ENCODE measurements at regions not wholly inside any gene's neighbourhood (a gene's known extent, or its start where the extent isn't known, plus 50 kb on each side); places are given as distances from the start of the nearest gene placed in this dataset.
A peak's percentile ranks its signal among the peaks of the same experiment; 100 is the strongest.
"Not testable (repeated sequence)": the region's sequence is repeated elsewhere in the genome, so short reads cannot be mapped to it uniquely, and the experiment has no call there.

DNA sequence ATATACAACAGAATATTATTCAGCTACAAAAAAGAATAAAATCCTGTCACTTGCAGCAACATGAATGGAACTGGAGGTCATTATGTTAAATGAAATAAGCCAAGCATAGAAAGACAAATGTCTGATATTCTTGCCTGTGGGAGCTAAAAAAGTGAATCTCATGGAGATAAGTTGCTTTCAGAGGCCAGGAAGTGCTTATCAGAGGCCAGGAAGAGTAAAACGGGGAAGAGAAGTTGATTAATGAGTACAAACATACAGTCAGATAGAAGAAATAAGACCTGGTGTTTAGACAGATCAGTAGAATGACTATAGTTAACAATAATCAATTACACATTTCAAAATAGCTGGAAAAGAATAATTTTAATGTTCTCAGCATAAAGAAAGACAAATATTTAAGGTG, 54.4 kb upstream of the CPHXL start:
- DNase-seq (ENCODE audit: low read depth in 2 of 3, low spot score in 2 of 3) = no peak

DNA sequence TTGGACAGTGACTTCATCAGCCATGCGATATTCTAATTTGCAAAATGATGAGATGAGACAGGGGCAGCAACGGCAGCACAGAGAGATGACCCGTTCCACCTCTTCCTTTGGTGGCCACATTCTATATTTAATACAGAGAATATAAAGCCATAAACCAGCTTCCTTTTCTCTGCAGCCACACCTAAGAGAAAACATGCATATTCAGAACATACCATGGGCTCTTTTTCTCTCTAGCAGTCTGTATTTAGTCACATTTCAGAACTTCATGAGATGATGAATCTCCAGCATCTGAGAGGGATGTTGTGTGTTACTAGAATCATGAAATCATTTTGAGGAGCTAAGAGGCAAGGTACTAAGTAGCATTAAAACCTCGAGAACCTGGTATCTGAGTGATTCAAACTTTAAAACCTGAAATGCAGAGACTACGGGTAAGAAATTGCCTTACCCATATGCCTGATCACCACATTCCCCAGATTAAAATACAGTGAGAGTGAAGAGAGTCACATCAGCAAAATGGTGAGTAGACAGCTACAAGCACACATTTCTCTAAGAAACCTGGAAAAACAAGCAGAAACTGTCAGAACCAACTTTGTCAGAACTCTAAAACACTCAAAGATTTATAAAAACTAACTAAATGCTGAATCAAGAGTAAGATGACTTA, 55.5 kb upstream of the CPHXL start:
- DNase-seq (ENCODE audit: low read depth in 2 of 3, low spot score in 2 of 3) = no peak

DNA sequence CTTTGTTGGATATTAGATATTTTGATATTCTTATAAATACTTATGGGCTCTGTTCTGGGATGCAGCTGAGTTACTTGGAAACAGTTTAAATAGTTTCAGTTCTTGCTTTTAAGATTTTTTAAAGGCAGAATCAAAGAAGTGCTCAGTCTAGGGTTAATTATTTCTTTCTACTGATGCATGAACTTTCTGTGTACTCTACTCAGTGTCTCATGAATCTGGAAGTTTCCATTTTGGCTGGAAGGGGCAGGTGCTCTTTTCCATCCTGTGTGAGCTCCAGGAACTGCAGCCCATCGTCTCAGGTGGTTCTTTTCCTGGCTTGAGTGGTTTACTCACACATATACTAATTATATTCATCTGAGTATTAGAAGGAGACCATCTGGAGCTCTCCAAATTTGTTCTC, 61.1 kb upstream of the CPHXL start:
- no peak for DNase-seq (ENCODE audit: low read depth in 2 of 3, low spot score in 2 of 3)

DNA sequence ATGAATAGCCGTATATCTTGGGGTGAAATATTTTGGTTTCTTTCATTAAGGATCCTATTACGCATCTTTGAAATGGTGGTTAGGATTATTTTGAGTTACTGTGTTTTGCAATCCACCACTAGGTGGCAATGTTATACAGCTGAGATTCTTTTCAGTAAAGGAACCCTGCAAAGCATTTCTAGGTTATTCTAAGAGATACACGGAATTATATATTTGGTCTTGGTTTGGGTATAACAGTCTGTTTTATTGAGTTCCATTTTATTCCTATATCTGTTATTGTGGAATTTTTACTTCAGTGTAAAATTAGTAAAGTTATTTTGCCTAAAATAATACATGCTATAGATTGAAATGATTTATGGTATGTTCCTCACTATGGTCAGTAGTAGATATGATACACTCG, 62.9 kb upstream of the CPHXL start:
- DNase-seq (ENCODE audit: low read depth in 2 of 3, low spot score in 2 of 3) = peak; percentile 7 to 66 (median 25)

GRCh38 chr16:75792771-75793492, 66.6 kb upstream of the CPHXL start:
- no peak for DNase-seq (ENCODE audit: low read depth in 2 of 3, low spot score in 2 of 3)

- DNase-seq (ENCODE audit: low read depth in 2 of 3, low spot score in 2 of 3) = no peak
Measured at GRCh38 chr16:75793641-75794040, 67.4 kb upstream of the CPHXL start.

GRCh38 chr16:75794426-75794825, 68.1 kb upstream of the CPHXL start:
- DNase-seq (ENCODE audit: low read depth in 2 of 3, low spot score in 2 of 3) = no peak

- DNase-seq (ENCODE audit: low read depth in 2 of 3, low spot score in 2 of 3) = no peak
Measured at GRCh38 chr16:75798714-75799113, 72.4 kb upstream of the CPHXL start.

- DNase-seq (ENCODE audit: low read depth in 2 of 3, low spot score in 2 of 3) = no peak
Measured at GRCh38 chr16:75801307-75801706, 75.0 kb upstream of the CPHXL start.

GRCh38 chr16:75803753-75804152, 77.5 kb upstream of the CPHXL start:
- no peak for DNase-seq (ENCODE audit: low read depth in 2 of 3, low spot score in 2 of 3)

GRCh38 chr16:75804368-75804767, 78.1 kb upstream of the CPHXL start:
- DNase-seq (ENCODE audit: low read depth in 2 of 3, low spot score in 2 of 3) = no peak

DNA sequence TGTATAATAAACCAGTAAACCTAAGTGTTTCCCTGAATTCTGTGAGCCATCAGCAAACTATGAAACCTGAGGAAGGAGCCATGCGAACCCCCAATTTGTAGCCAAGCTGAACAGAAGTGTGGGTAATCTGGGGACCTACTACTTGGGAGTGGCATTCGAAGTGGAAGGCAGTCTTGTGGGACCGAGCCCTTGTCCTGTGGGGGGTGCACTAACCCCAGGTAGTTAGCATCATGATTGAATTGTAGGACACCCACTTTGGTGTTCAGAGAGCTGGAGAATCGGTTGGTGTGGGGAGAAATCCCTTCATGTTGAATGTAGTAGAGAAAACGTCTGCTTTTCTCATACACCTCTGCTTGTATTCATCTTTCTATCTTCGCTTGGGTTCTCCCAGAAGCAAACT, 79.7 kb upstream of the CPHXL start:
- DNase-seq (ENCODE audit: low read depth in 2 of 3, low spot score in 2 of 3) = no peak

- no peak for DNase-seq (ENCODE audit: low read depth in 2 of 3, low spot score in 2 of 3)
Measured at GRCh38 chr16:75806487-75806886, 80.2 kb upstream of the CPHXL start.

DNA sequence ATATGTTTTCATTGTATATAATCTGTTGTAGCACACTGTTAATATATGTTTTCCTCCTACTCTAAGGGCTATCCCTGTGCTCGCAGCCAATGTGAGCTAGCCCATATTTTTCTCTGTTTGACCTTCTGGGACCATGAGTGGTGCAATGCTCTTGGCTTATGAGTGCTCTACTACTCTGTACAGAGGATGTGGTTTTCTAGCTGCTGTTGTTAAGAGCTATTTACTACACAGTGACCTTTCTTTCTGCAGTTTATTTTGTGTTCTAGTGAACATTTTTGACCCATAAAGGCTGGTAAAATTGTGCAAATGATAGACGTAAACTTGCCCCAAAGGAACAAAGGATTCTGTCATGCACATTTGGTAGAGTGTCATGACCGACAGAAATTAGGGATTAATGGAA, 84.1 kb upstream of the CPHXL start:
- no peak for DNase-seq (ENCODE audit: low read depth in 2 of 3, low spot score in 2 of 3)

GRCh38 chr16:75811020-75811634, 84.8 kb upstream of the CPHXL start:
- DNase-seq (ENCODE audit: low read depth in 2 of 3, low spot score in 2 of 3) = no peak

DNA sequence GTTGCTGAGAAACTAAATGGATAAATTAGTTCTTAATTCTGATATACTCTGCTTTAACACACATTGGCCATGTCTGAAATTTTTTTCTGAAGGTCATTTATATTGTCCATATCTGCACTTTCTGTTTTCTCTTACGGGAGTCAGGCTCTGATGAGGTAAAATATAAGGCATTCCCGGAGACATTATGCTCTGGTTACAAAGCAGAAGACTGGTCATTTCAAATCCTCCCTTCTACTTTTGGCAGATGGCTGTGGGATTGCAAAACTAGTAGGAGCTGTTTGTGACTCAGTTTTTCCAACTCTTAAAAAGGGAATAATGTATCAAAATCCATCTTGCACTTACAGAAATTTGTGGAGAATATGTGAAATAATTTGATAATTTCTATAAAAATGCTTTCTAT, 92.2 kb upstream of the CPHXL start:
- DNase-seq (ENCODE audit: low read depth in 2 of 3, low spot score in 2 of 3) = no peak

DNA sequence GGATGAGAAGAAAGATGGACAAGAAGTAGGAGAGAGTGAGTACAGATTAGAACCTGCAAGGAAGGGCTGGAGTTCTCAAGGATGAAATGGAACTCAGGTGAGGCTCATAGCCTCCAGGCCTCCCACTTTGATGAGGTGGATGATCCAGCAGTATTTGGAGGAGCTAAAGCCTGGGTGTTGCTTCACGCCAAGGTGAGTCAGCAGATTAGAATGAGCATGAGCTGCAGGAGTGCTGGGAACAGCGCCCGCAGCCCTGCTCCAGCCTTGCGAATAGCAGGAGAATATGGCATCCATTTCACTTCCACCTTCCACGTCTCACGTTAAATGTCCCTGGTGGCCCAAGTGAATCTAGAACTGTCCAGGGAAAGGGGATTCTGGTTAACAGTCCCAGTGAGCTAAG, 94.4 kb upstream of the CPHXL start:
- DNase-seq (ENCODE audit: low read depth in 2 of 3, low spot score in 2 of 3) = no peak

GRCh38 chr16:75821117-75821516, 94.8 kb upstream of the CPHXL start:
- no peak for DNase-seq (ENCODE audit: low read depth in 2 of 3, low spot score in 2 of 3)

GRCh38 chr16:75825750-75826149, 99.5 kb upstream of the CPHXL start:
- DNase-seq (ENCODE audit: low read depth in 2 of 3, low spot score in 2 of 3) = not testable (repeated sequence)

DNA sequence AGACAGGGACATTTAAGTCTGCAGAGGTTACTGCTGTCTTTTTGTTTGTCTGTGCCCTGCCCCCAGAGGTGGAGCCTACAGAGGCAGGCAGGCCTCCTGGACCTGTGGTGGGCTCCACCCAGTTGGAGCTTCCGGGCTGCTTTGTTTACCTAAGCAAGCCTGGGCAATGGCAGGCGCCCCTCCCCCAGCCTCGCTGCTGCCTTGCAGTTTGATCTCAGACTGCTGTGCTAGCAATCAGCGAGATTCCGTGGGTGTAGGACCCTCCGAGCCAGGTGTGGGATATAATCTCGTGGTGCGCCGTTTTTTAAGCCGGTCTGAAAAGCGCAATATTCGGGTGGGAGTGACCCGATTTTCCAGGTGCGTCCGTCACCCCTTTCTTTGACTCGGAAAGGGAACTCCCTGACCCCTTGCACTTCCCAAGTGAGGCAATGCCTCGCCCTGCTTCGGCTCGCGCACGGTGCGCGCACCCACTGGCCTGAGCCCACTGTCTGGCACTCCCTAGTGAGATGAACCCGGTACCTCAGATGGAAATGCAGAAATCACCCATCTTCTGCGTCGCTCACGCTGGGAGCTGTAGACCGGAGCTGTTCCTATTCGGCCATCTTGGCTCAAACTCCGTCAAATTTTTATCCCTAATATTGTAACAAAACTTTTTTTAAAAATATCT, 101.2 kb upstream of the CPHXL start:
- not testable (repeated sequence) for DNase-seq (ENCODE audit: low read depth in 2 of 3, low spot score in 2 of 3)

DNA sequence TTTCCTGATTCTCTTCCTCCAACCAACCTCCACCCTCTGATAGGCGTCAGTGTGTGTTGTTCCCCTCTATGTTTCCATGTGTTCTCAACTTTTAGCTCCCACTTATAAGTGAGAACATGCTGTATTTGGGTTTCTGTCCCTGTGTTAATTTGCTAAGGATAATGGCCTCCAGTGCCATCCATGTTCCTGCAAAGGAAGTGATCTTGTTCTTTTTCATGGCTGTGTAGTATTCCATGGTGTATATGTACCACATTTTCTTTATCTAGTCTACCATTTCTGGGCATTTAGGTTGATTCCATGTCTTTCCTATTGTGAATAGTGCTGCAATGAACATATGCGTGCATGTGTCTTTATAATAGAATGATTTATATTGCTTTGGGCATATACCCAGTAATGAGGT, 107.1 kb upstream of the CPHXL start:
- DNase-seq (ENCODE audit: low read depth in 2 of 3, low spot score in 2 of 3) = not testable (repeated sequence)

Measured in hematopoietic multipotent progenitor cell (in vitro differentiated cells).